Pancreas (tissue), 10 donors: ENCODE measurements at regions not wholly inside any gene's neighbourhood (a gene's known extent, or its start where the extent isn't known, plus 50 kb on each side); places are given as distances from the start of the nearest gene placed in this dataset.

Experiments
- ATAC-seq, 4 donors: fragments of 200-7000 bp; cut with Tn5 transposase; one replicate each; pipeline versions ENCODE4 v1.8.0 to v1.9.1; 2020; ENCODE audit warnings: mild to moderate bottlenecking in 4 of 4, moderate library complexity in 4 of 4
- DNase-seq, 6 donors: peaks; one replicate each; pipeline ENCODE4 v3.0.0-alpha.2; 2020
- FAIRE-seq: peaks from 2 replicates; lab custom pipeline; 2012; peaks lifted over from hg19 to GRCh38; lab: Jason Lieb, UNC
- H3K27ac ChIP-seq, 4 donors: fragments of 200-600 bp; sonication (generic); 1 replicate in 3 of 4; 2 replicates in 1 of 4; pipeline versions ENCODE4 v1.5.0 to v1.8.0; 2020
- H3K27me3 ChIP-seq, 4 donors: fragments of 200-600 bp; one replicate each; pipeline ENCODE4 v1.8.0; 2021
- H3K36me3 ChIP-seq, 3 donors: fragments of 200-600 bp; sonication (generic) in 1 of 3; one replicate each; pipeline versions ENCODE4 v1.5.0 to v1.8.0; 2020 to 2021
- H3K4me1 ChIP-seq, 3 donors: fragments of 200-600 bp; one replicate each; pipeline ENCODE4 v1.8.0; 2021
- H3K4me3 ChIP-seq, 4 donors: fragments of 200-600 bp; sonication (generic) in 2 of 4; one replicate each; pipeline versions ENCODE4 v1.5.0 to v1.8.0; 2020 to 2021
- H3K9me3 ChIP-seq, 4 donors: fragments of 200-600 bp; one replicate each; pipeline ENCODE4 v1.8.0; 2021
- CTCF ChIP-seq, 4 donors: fragments of 200-600 bp; sonication (generic) in 3 of 4; IDR thresholded peaks; one replicate each; pipeline versions ENCODE4 v1.5.0 to v1.8.0; 2021; ENCODE audit warnings: antibody characterized with exemption in 4 of 4
- WGBS, 2 donors: extraction: QIAGEN DNeasy Blood & Tissue Kit; methylation state at CpG; one replicate each; pipeline ENCODE4 v1.1.7; 2013; 5-methylcytosine and 5-hydroxymethylcytosine counted together
- intact Hi-C, 3 donors: fragments of 100-400 bp; cut with DNase I; formaldehyde crosslinking; loops; one replicate each; pipeline versions ENCODE4 v1.11.1 to v1.14.2; 2022
- donor health status: healthy with polysubstance abuse.
- donor health status: DM: no; HTN: no; CAD: no; lungs with moderate emphysema.
- donor health status: DM: no; HTN: no; CAD: no.
- donor health status: control.
- donor health status: control.
- donor health status: Bipolar disorder and iron deficiency.
- donor health status: DM: yes; HTN: yes; CAD: no.
- donor health status: DM: no; HTN: no; CAD: no.
- donor health status: DM: no; HTN: no; CAD: no.
- donor health status: DM: yes; HTN: yes; CAD: no.

- WGBS, 2 donors = 66 to 81% methylated on average over 4 of the region's 4 CpGs
These were observed 661.2 kb upstream of the TENM3 start for GRCh38 chr4:181581983-181582382.

GRCh38 chr4:181582595-181582994, 660.6 kb upstream of the TENM3 start:
- no peak for TF ChIP-seq CTCF (IDR thresholded peaks at IDR 0.05)
- WGBS, 2 donors = 80 to 88% methylated on average over 4 of the region's 4 CpGs
- intact Hi-C loops = no loop called here
- Histone ChIP-seq H3K4me3 (no peak overlapping the region), H3K9me3 (no peaks in the 10 kb centered on the region), H3K27ac (no peak overlapping the region), H3K4me1 (no peaks in the 10 kb centered on the region), H3K27me3 (no peaks in the 10 kb centered on the region), H3K36me3 (no peaks in the 10 kb centered on the region)
- no peak for ATAC-seq
- FAIRE-seq = no peak
- no peak for DNase-seq

More at GRCh38 chr4:181581983-181582382, 661.2 kb upstream of the TENM3 start:
- H3K4me1 ChIP-seq = no peaks in the 10 kb centered on the region
- FAIRE-seq (no peak), ATAC-seq (no peak), DNase-seq (no peak)
- no peak overlapping the region for H3K4me3 ChIP-seq
- intact Hi-C loops = no loop called here
- H3K27me3 ChIP-seq = no peaks in the 10 kb centered on the region
- H3K9me3 ChIP-seq = no peaks in the 10 kb centered on the region
- H3K27ac ChIP-seq = no peak overlapping the region
- H3K36me3 ChIP-seq = no peaks in the 10 kb centered on the region
- no peak for TF ChIP-seq CTCF (IDR thresholded peaks at IDR 0.05)

- Histone ChIP-seq H3K4me1 (no peaks in the 10 kb centered on the region), H3K9me3 (no peaks in the 10 kb centered on the region), H3K27me3 (no peaks in the 10 kb centered on the region), H3K36me3 (no peaks in the 10 kb centered on the region), H3K27ac (no peak overlapping the region), H3K4me3 (no peak overlapping the region)
- no peak for ATAC-seq
- 54 to 63% methylated on average over 4 of the region's 4 CpGs for WGBS, 2 donors
- no peak for TF ChIP-seq CTCF (IDR thresholded peaks at IDR 0.05)
- no peak for DNase-seq
- no peak for FAIRE-seq
- intact Hi-C loops = no loop called here
These were observed 654.4 kb upstream of the TENM3 start for GRCh38 chr4:181588733-181589302.

GRCh38 chr4:181592221-181592745, 650.9 kb upstream of the TENM3 start:
- DNase-seq (no peak), ATAC-seq (no peak), FAIRE-seq (no peak)
- 59 to 66% methylated on average over 5 of the region's 5 CpGs for WGBS, 2 donors
- no peaks in the 10 kb centered on the region for H3K27me3 ChIP-seq
- H3K4me1 ChIP-seq = no peaks in the 10 kb centered on the region
- no peak overlapping the region for H3K27ac ChIP-seq
- H3K36me3 ChIP-seq = no peaks in the 10 kb centered on the region
- intact Hi-C loops = no loop called here
- no peaks in the 10 kb centered on the region for H3K9me3 ChIP-seq
- no peak for TF ChIP-seq CTCF (IDR thresholded peaks at IDR 0.05)
- no peak overlapping the region for H3K4me3 ChIP-seq

- Histone ChIP-seq H3K36me3 (no peaks in the 10 kb centered on the region), H3K4me1 (no peaks in the 10 kb centered on the region), H3K9me3 (no peaks in the 10 kb centered on the region), H3K27me3 (peaks cover 0 to 6% (median 0%) of the 10 kb centered on the region in 4 donors), H3K27ac (no peak overlapping the region), H3K4me3 (no peak overlapping the region)
- ATAC-seq = no peak
- WGBS, 2 donors = 34 to 45% methylated on average over 2 of the region's 2 CpGs
- no peak for DNase-seq
- FAIRE-seq = no peak
- no peak for TF ChIP-seq CTCF (IDR thresholded peaks at IDR 0.05)
- intact Hi-C loops = no loop called here
These were observed 649.5 kb upstream of the TENM3 start for GRCh38 chr4:181593703-181594102.
